Spleen (tissue), 11 donors: ENCODE measurements at regions not wholly inside any gene's neighbourhood (a gene's known extent, or its start where the extent isn't known, plus 50 kb on each side); places are given as distances from the start of the nearest gene placed in this dataset.

Experiments
- DNase-seq: peaks from one replicate; pipeline ENCODE4 v3.0.0-alpha.2; 2020
- H3K27ac ChIP-seq, 8 donors: fragments of 200-600 bp; sonication (generic) in 7 of 8; 1 replicate in 4 of 8; 2 replicates in 4 of 8; pipeline versions ENCODE4 v1.5.0 to v1.8.0; 2016 to 2021; ENCODE audit warnings: inconsistent platforms in 4 of 8, mild to moderate bottlenecking in 4 of 8, moderate library complexity in 1 of 8
- H3K27me3 ChIP-seq, 7 donors: fragments of 200-600 bp; sonication (generic) in 6 of 7; replicated peaks in 1 of 7; 1 replicate in 4 of 7; 2 replicates in 3 of 7; pipeline versions ENCODE4 v1.5.0 to v1.8.0; 2016 to 2021; ENCODE audit warnings: inconsistent platforms in 3 of 7, mild to moderate bottlenecking in 1 of 7
- H3K36me3 ChIP-seq, 6 donors: fragments of 200-600 bp; sonication (generic) in 5 of 6; 1 replicate in 4 of 6; 2 replicates in 2 of 6; pipeline versions ENCODE4 v1.5.0 to v1.8.0; 2016 to 2021; ENCODE audit warnings: inconsistent platforms in 2 of 6
- H3K4me1 ChIP-seq, 6 donors: fragments of 200-600 bp; sonication (generic) in 5 of 6; 1 replicate in 3 of 6; 2 replicates in 3 of 6; pipeline versions ENCODE4 v1.5.0 to v1.8.0; 2016 to 2021; ENCODE audit warnings: inconsistent platforms in 3 of 6
- H3K4me3 ChIP-seq, 8 donors: fragments of 200-600 bp; sonication (generic) in 7 of 8; 1 replicate in 4 of 8; 2 replicates in 4 of 8; pipeline versions ENCODE4 v1.5.0 to v1.8.0; 2016 to 2021; ENCODE audit warnings: inconsistent platforms in 4 of 8, mild to moderate bottlenecking in 4 of 8, moderate library complexity in 2 of 8
- H3K9me3 ChIP-seq, 8 donors: fragments of 200-600 bp; sonication (generic) in 7 of 8; 1 replicate in 4 of 8; 2 replicates in 4 of 8; pipeline versions ENCODE4 v1.5.0 to v1.8.0; 2016 to 2021; ENCODE audit warnings: inconsistent platforms in 4 of 8
- CTCF ChIP-seq, 11 experiments: fragments of 200-600 bp in 7 of 11; fragments of 450-650 bp in 4 of 11; sonication (generic) in 4 of 11; IDR thresholded peaks in 8 of 11; conservative IDR thresholded peaks in 3 of 11; 1 replicate in 7 of 11; 2 replicates in 4 of 11; pipeline versions ENCODE4 v1.4.0 to v1.8.0; 2016 to 2021; ENCODE audit warnings: antibody characterized with exemption in 11 of 11, inconsistent platforms in 4 of 11, mild to moderate bottlenecking in 1 of 11
- POLR2A ChIP-seq, 3 donors: fragments of 450-650 bp; IDR thresholded peaks; one replicate each; pipeline ENCODE4 v1.5.1; 2017; ENCODE audit warnings: antibody characterized with exemption in 3 of 3, mild to moderate bottlenecking in 1 of 3
- POLR2AphosphoS5 ChIP-seq, 3 donors: sonication (generic); formaldehyde crosslinking; IDR thresholded peaks; one replicate each; pipeline ENCODE4 v1.5.1; 2017; ENCODE audit warnings: antibody characterized with exemption in 3 of 3
- WGBS, 5 donors: extraction: QIAGEN DNeasy Blood & Tissue Kit in 3 of 5; methylation state at CpG; one replicate each; pipeline versions ENCODE4 v1.1.5 to v1.1.7; 2013 to 2018; 5-methylcytosine and 5-hydroxymethylcytosine counted together
- intact Hi-C: fragments of 100-400 bp; cut with DNase I; formaldehyde crosslinking; loops from one replicate; pipeline ENCODE4 v1.15.0; 2023; ENCODE audit warnings: low total_unique reads
- donor health status: healthy with polysubstance abuse.
- donor health status: DM: no; HTN: no; CAD: no; lungs with moderate emphysema.
- donor health status: DM: no; HTN: no; CAD: no.
- donor health status: Bipolar disorder and iron deficiency.
- donor health status: healthy.
- donor health status: DM: no; HTN: no; CAD: no.
- donor health status: DM: yes; HTN: yes; CAD: no.

- Histone ChIP-seq H3K27ac (no peak overlapping the region), H3K36me3 (no peaks in the 10 kb centered on the region), H3K4me1 (no peaks in the 10 kb centered on the region), H3K4me3 (no peak overlapping the region), H3K9me3 (no peaks in the 10 kb centered on the region), H3K27me3 (peaks cover 0 to 4% (median 0%) of the 10 kb centered on the region in 7 donors)
- intact Hi-C loops: no loop called here
- DNase-seq: no peak
- 68 to 88% (median 76%) methylated on average over 6 of the region's 6 CpGs for WGBS, 5 donors
- TF ChIP-seq POLR2A (IDR thresholded peaks at IDR 0.05): no peak
- no peak for TF ChIP-seq POLR2AphosphoS5 (IDR thresholded peaks at IDR 0.05)
- TF ChIP-seq CTCF (IDR thresholded peaks at IDR 0.05 in 8 of 11, conservative IDR thresholded peaks at IDR 0.05 in 3 of 11): no peak
Observed at GRCh38 chr15:81491414-81492096, 117.5 kb upstream of the TMC3 start.

DNA sequence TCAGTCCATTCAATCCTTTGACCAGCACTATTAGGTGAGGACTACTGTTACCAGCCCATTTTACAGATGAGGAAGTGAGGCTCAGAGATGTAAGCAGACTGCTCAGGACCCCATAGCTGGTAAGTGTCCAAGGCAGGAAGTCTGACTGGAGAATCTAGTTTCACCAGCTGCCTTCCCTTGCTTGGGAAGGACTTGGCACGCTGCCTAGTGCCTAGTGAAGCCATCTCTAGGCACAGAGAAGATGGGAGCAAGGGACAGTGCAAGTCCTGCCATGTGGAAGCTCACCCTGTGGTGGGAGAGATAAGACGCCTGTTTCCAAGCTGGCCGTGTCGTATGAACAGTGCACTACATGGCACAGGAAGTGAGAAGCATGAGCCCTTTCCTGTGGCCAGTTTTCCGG, 111.8 kb upstream of the TMC3 start:
- DNase-seq: no peak
- no peak for TF ChIP-seq CTCF (IDR thresholded peaks at IDR 0.05 in 8 of 11, conservative IDR thresholded peaks at IDR 0.05 in 3 of 11)
- no peak for TF ChIP-seq POLR2A (IDR thresholded peaks at IDR 0.05)
- TF ChIP-seq POLR2AphosphoS5 (IDR thresholded peaks at IDR 0.05): no peak
- H3K4me3 ChIP-seq: no peak overlapping the region
- H3K27ac ChIP-seq: no peak overlapping the region
- H3K36me3 ChIP-seq: no peaks in the 10 kb centered on the region
- intact Hi-C loops: no loop called here
- 41 to 62% (median 49%) methylated on average over 5 of the region's 5 CpGs for WGBS, 5 donors
- no peaks in the 10 kb centered on the region for H3K9me3 ChIP-seq
- no peaks in the 10 kb centered on the region for H3K27me3 ChIP-seq
- peaks cover 0 to under 1% (median 0%) of the 10 kb centered on the region in 6 donors for H3K4me1 ChIP-seq

- 71 to 84% (median 81%) methylated on average over 12 of the region's 12 CpGs for WGBS, 5 donors
- intact Hi-C loops: loop anchor here (5.0 kb wide), 2 partner anchors 453 to 658 kb away; no protein-coding TSS in a partner anchor
- Histone ChIP-seq H3K36me3 (no peaks in the 10 kb centered on the region), H3K27ac (no peak overlapping the region), H3K4me1 (peaks cover 0 to 4% (median 0%) of the 10 kb centered on the region in 6 donors), H3K4me3 (no peak overlapping the region), H3K9me3 (no peaks in the 10 kb centered on the region), H3K27me3 (no peaks in the 10 kb centered on the region)
- TF ChIP-seq POLR2AphosphoS5 (IDR thresholded peaks at IDR 0.05) (no peak), CTCF (IDR thresholded peaks at IDR 0.05 in 8 of 11, conservative IDR thresholded peaks at IDR 0.05 in 3 of 11) (no peak), POLR2A (IDR thresholded peaks at IDR 0.05) (no peak)
- no peak for DNase-seq
Observed at GRCh38 chr15:81484086-81484955, 110.3 kb upstream of the TMC3 start.

GRCh38 chr15:81483496-81483895, 109.5 kb upstream of the TMC3 start:
- DNase-seq: no peak
- 92 to 97% (median 94%) methylated on average over 3 of the region's 3 CpGs for WGBS, 5 donors
- H3K9me3 ChIP-seq: no peaks in the 10 kb centered on the region
- peaks cover 0 to 4% (median 0%) of the 10 kb centered on the region in 6 donors for H3K4me1 ChIP-seq
- intact Hi-C loops: loop anchor here (5.0 kb wide), 2 partner anchors 454 to 659 kb away; no protein-coding TSS in a partner anchor
- no peak overlapping the region for H3K27ac ChIP-seq
- no peak overlapping the region for H3K4me3 ChIP-seq
- no peak for TF ChIP-seq CTCF (IDR thresholded peaks at IDR 0.05 in 8 of 11, conservative IDR thresholded peaks at IDR 0.05 in 3 of 11)
- TF ChIP-seq POLR2AphosphoS5 (IDR thresholded peaks at IDR 0.05): no peak
- no peak for TF ChIP-seq POLR2A (IDR thresholded peaks at IDR 0.05)
- H3K27me3 ChIP-seq: no peaks in the 10 kb centered on the region
- no peaks in the 10 kb centered on the region for H3K36me3 ChIP-seq
